CD4-positive, alpha-beta T cell treated with Interferon alpha-2 for 1 hour (primary cell): ENCODE measurements at regions not wholly inside any gene's neighbourhood (a gene's known extent, or its start where the extent isn't known, plus 50 kb on each side); places are given as distances from the start of the nearest gene placed in this dataset.
"Not testable (repeated sequence)": the region's sequence is repeated elsewhere in the genome, so short reads cannot be mapped to it uniquely, and the experiment has no call there.

ENCODE experiments used
- DNase-seq, 2 donors: peaks; one replicate each; pipeline ENCODE4 v3.0.0-alpha.2; 2020 to 2022

- DNase-seq = peak; percentile 67 to 81
Measured at GRCh38 chr7:6991169-6991611, 165.1 kb upstream of the CCZ1B start.

GRCh38 chr7:6991686-6992085 is 165.6 kb upstream of the CCZ1B start:
- DNase-seq = not testable (repeated sequence)

GRCh38 chr7:6992133-6992532 is 166.1 kb upstream of the CCZ1B start:
- not testable (repeated sequence) for DNase-seq

- DNase-seq = not testable (repeated sequence)
Measured at GRCh38 chr7:6995026-6995425, 169.0 kb upstream of the CCZ1B start.

DNA sequence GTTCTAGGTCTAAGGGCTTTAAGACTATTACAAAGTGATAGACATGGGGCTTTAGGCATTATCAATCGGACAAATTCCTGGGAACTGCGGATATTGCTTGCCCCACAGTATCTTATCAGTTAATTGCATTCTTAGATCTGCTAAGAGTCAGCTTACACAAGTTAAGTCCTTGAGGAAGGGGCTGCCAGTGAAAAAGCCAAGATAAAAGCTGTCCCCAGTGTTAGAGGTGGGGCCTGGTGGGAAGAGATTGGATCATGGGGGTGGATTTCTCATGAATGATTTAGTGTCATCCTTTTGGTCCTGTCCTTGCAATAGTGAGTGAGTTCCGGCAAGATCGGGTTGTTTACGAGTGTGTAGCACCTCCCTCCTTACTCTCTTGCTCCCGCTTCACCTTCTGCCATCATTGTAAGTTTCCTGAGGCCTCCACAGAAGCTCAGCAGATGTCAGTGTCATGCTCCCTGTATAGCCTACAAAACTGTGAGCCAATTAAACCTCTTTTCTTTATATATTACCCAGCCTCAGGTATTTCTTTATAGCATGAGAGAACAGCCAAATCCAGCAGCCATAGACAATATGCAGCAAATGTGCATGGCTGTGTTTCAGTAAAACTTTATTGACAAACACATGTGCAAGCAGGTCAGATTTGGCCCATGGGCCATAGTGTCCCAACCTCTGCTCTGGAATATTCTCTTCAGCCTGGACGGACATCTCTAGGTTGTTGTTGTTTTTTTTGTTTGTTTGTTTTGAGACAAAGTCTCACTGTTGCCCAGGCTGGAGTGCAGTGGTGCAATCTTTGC is 169.6 kb upstream of the CCZ1B start:
- DNase-seq = not testable (repeated sequence)

DNA sequence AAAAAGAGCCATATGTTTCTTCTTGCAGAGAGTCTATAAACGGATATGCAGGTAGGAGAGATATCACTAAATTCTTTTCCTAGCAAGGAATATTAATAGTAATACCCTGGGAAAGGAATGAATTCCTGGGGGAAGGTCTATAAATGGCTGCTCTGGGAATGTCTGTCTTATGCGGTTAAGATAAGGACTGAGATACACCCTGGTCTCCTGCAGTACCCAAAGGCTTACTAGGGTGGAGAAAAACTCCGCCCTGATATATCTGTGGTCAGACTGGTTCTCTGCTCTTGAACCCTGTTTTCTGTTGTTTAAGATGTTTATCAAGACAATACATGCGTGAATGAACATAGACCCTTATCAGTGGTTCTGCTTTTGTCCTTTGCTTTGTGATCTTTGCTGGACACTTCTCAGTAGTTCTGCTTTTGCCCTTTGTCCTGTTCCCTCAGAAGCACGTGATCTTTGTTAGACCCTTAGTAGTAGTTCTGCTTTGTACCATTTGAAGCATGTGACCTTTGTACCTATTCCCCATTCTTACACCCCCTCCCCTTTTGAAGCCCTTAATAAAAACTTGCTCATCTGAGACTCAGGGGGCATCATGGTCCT is 173.1 kb upstream of the CCZ1B start:
- not testable (repeated sequence) for DNase-seq

- DNase-seq = no peak
Measured at GRCh38 chr7:7002418-7003062, 176.5 kb upstream of the CCZ1B start.

DNA sequence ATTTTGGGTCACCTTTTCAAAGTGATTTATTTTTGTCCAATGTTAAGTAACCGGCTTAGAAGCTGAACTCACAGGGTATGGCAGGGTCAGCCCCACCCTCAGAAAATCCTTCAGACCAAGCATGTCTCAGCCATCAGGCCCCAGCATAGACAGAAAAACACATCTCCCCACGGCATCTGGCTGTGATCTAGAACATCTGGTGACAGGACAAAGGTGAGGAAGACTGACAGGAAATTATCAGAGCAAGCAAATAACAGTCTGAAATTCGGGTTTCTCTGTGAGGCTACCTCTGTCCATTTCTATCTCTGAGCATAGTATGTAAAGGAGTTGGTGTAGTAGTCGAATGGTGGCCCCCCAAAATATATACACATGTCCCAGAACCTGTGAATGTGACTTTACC is 177.0 kb upstream of the C1GALT1 start:
- no peak for DNase-seq

- DNase-seq = not testable (repeated sequence)
Measured at GRCh38 chr7:7005949-7006348, 176.4 kb upstream of the C1GALT1 start.

DNA sequence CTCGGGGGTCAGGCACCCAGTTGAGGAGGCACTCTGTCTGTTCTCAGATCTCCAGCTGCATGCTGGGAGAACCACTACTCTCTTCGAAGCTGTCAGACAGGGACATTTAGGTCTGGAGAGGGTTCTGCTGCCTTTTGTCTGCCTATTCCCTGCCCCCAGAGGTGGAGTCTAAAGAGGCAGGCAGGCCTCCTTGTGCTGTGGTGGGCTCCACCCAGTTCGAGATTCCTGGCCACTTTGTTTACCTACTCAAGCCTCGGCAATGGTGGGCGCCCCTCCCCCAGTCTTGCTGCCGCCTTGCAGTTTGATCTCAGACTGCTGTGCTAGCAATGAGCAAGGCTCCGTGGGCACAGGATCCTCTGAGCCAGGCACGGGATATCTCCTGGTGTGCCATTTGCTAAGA is 171.1 kb upstream of the C1GALT1 start:
- not testable (repeated sequence) for DNase-seq

GRCh38 chr7:7011751-7012150 is 170.6 kb upstream of the C1GALT1 start:
- DNase-seq = not testable (repeated sequence)

- no peak for DNase-seq
Measured at GRCh38 chr7:7014827-7015595, 167.3 kb upstream of the C1GALT1 start.

DNA sequence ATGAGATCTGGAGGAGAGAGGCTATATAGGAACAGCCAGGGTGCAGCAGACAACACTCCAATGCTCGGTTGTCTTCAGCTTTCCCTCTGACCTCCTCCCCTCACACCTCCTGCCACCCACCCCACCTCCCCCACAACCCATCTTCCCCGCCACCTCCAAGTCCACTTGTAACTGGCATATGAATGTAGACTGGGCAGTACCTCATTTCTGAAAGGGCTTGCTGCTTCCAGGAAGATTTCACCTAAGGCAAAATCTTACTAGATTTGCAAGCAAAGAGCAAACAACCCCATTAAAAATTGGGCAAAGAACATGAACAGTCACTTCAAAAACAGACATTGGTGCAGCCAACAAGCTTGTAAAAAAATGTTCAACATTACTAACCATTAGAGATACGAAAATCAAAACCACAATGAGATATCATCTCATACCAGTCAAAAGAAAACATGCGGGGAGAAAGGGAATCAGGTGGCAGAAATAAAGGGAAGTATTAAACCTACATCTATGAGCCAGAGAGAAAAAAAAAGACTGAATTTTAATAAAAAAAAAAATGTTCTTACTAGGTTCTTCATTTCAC is 164.6 kb upstream of the C1GALT1 start:
- DNase-seq = no peak

GRCh38 chr7:7018290-7018689 is 164.1 kb upstream of the C1GALT1 start:
- no peak for DNase-seq

GRCh38 chr7:7032221-7032620 is 150.1 kb upstream of the C1GALT1 start:
- no peak for DNase-seq

- DNase-seq = no peak
Measured at GRCh38 chr7:7035851-7036250, 146.5 kb upstream of the C1GALT1 start.

DNA sequence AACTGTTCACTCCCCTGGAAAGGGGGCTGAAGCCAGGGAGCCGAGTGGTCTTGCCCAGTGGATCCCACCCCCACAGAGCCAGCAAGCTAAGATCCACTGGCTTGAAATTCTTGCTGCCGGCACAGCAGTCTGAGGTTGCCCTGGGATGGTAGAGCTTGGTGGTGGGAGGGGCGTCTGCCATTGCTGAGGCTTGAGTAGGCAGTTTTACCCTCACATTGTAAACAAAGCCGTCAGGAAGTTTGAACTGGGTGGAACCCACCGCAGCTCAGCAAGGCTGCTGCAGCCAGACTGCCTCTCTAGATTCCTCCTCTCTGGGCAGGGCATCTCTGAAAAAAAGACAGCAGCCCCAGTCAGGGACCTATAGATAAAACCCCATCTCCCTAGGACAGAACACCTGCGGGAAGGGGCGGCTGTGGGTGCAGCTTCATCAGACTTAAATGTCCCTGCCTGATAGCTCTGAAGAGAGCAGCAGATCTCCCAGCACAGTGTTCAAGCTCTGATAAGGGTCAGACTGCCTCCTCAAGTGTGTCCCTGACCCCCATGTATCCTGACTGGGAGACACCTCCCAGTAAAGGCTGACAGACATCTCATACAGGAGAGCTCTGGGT is 140.0 kb upstream of the C1GALT1 start:
- DNase-seq = peak in 1 of 2 donors; percentile 15

DNA sequence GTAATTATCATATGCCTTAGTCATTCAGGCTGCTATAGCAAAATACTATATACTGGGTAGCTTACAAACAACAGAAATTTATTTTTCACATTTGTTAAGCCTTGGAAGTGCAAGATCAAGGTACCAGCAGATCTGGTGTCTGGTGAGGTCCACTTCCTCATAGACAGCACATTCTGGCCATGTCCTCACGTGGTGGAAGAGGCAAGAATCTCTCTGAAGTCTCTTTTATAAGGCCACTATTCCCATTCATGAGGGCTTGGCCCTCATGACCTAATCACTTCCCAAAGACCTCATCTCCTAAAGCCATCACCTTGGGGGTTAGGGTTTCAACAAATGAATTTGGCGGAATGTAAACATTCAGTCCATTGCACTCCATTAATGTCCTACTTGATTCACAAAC is 137.5 kb upstream of the C1GALT1 start:
- no peak for DNase-seq

- no peak for DNase-seq
Measured at GRCh38 chr7:7048213-7048612, 134.1 kb upstream of the C1GALT1 start.

DNA sequence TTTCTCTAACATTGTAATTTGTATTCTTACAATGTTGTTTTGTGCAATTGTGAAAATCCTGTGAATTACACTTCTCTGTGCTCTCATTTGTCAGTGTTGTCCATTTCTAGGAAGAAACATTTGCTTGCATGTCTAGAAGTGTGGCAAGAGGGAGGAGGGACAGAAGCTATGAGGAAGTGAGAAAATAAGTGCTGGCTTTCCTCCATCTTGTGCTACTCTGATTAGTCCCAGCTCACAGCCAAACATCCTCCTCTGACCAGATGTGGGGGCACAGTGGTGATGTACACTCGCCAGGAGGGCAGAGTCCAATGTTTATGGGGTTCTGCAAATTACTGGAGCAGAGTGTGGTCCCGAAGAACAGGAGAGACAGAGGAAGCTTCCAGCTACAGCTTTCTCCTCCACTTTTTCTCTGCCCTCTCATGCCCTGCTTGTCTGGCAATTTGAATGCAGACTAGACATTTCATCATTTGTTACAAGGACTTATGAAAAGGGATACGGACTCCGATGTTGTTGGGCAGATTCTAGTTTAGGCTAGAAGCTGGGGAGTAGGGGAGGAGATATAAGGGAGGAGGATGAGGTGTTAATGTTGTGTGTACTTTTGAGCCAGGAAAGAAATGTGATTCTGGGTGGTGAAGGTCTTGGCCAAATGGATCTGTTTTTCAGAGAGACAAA is 131.0 kb upstream of the C1GALT1 start:
- no peak for DNase-seq

DNA sequence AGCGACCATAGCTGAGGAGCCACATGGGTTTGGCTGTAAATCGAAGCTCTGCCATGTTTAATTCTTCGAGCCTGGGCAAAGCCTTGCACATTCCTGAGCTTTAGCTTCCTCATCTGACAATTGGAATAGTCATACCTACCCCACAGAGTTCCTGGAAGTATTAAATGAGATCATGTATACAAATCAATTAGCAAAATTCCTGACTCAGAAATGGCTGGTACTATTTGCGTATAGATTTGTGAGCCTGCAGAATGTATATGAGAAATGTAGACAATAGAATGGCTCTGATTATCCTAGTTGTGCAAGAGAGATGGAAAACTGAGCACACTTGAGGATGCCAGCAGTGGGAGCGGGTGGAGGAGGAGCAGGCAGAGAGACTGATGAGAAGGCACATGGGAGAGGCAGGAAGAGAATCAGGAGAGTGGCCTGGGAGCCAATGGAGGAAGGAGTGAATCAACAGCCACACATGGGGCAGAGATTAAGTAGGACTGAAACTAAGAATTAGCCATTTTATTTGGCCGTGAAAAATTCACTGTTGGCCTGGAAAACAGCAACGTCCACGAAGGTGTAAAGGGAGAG is 128.0 kb upstream of the C1GALT1 start:
- DNase-seq = no peak
